PFSK-1 (cell line): ENCODE measurements at regions not wholly inside any gene's neighbourhood (a gene's known extent, or its start where the extent isn't known, plus 50 kb on each side); places are given as distances from the start of the nearest gene placed in this dataset.

Experiments used
- POLR2AphosphoS5 ChIP-seq: IDR thresholded peaks from 2 replicates; pipeline ENCODE4 v1.6.1; 2012; ENCODE audit warnings: low read depth, mild to moderate bottlenecking, control low read depth, low read length, moderate library complexity
- REST ChIP-seq, 2 experiments: IDR thresholded peaks; 2 replicates each; pipeline versions ENCODE4 v1.6.1 to v1.8.0; 2011 to 2012; ENCODE audit warnings: low read depth in 2 of 2, low read length in 2 of 2, control low read depth in 1 of 2, inconsistent platforms in 1 of 2, mild to moderate bottlenecking in 1 of 2, moderate library complexity in 1 of 2; ENCODE audit not compliant: insufficient read depth in 1 of 2
- SIN3A ChIP-seq: IDR thresholded peaks from 2 replicates; pipeline ENCODE4 v1.6.1; 2012; ENCODE audit warnings: mild to moderate bottlenecking, low read length, moderate library complexity, borderline replicate concordance; ENCODE audit not compliant: insufficient read depth
- TAF1 ChIP-seq: IDR thresholded peaks from 2 replicates; pipeline ENCODE4 v1.6.1; 2012; ENCODE audit warnings: low read length, control low read depth, borderline replicate concordance; ENCODE audit not compliant: insufficient read depth

DNA sequence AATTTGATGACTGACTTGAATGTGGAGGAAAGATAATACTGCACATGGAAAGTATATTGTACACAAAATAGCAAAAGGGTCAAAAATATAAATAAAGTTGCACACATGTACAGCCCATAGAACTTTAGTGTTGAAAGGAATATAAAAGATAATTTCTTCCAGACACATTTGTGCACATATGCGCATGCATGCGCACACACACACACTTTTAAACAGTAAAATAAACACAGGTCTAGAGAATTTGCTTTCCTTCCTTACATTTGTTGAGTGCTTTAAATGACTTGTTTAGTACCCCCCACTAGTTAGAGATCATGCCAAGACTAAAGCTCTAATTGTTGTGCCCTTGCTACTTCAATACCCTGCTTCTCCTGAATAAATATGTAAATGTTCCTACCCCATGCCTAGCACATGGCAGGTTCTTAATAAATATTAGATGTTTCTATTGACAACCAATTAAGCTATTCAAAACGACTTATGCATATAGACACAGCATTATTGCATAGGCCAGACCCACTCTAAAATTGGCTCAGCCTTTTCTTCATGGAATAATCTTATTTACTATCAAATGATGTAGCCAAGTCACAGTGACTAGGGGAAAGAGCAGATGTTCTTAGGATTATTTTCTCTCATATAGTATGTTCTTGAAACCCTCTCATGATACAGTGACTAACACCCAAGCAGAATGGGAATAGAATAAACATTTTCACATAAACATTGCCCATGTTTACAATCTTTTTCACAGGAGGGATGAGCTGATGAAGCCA is 165.5 kb upstream of the ACVR2A start:
- TF ChIP-seq POLR2AphosphoS5 (no peak), REST (IDR thresholded peaks at IDR 0.05; ENCODE audit: insufficient read depth in 1 of 2, low read depth in 2 of 2, low read length in 2 of 2) (no peak), SIN3A (no peak), TAF1 (no peak)
